Endothelial cell (in vitro differentiated cells): ENCODE measurements at regions not wholly inside any gene's neighbourhood (a gene's known extent, or its start where the extent isn't known, plus 50 kb on each side); places are given as distances from the start of the nearest gene placed in this dataset.
"Not testable (repeated sequence)": the region's sequence is repeated elsewhere in the genome, so short reads cannot be mapped to it uniquely, and the experiment has no call there.

Source experiments
- DNase-seq: peaks from one replicate; pipeline ENCODE4 v3.0.0; 2021; ENCODE audit warnings: low spot score
- H3K27ac Mint-ChIP-seq: one replicate; pipeline ENCODE4 v1.8.0; 2021; ENCODE audit warnings: mixed read lengths, inconsistent platforms; ENCODE audit not compliant: unreplicated experiment
- H3K27me3 Mint-ChIP-seq: one replicate; pipeline ENCODE4 v1.8.0; 2021; ENCODE audit warnings: mild to moderate bottlenecking, moderate library complexity, mixed read lengths, inconsistent platforms; ENCODE audit not compliant: unreplicated experiment
- H3K36me3 Mint-ChIP-seq: one replicate; pipeline ENCODE4 v1.8.0; 2021; ENCODE audit warnings: mild to moderate bottlenecking, low read depth, mixed read lengths, inconsistent platforms; ENCODE audit not compliant: unreplicated experiment
- H3K4me1 Mint-ChIP-seq: one replicate; pipeline ENCODE4 v1.8.0; 2021; ENCODE audit warnings: mild to moderate bottlenecking, mixed read lengths, inconsistent platforms; ENCODE audit not compliant: unreplicated experiment
- H3K4me3 Mint-ChIP-seq: one replicate; pipeline ENCODE4 v1.8.0; 2021; ENCODE audit warnings: mild to moderate bottlenecking, mixed read lengths, inconsistent platforms; ENCODE audit not compliant: unreplicated experiment
- H3K9me3 Mint-ChIP-seq: one replicate; pipeline ENCODE4 v1.8.0; 2021; ENCODE audit warnings: mixed read lengths, inconsistent platforms; ENCODE audit not compliant: unreplicated experiment
- TF ChIP-seq, protein P1 (sequence below): fragments of 200-600 bp; sonication (generic); IDR thresholded peaks from one replicate; pipeline ENCODE4 v1.5.0; 2021; ENCODE audit warnings: antibody characterized with exemption; ENCODE audit not compliant: unreplicated experiment

DNA sequence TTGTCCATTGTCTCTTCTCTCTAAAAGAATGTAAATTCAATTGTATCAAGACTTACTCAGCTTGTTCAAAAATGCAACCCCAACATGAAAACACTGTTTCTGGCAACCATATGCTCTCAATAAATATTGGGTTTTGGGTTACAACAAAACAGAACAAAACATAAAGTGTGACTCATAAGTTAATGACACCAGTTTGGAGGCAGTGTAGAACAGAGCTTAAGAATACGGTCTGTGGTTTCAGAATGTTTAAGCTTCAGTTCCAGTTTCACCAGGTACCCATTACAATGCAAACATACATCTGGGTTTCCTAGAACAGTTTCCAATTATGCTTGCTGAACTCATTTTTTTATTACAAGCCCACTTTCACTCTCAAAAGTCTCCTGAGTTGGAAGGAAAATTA is 285.8 kb upstream of the PCDH9 start:
- TF ChIP-seq, protein P1, sequence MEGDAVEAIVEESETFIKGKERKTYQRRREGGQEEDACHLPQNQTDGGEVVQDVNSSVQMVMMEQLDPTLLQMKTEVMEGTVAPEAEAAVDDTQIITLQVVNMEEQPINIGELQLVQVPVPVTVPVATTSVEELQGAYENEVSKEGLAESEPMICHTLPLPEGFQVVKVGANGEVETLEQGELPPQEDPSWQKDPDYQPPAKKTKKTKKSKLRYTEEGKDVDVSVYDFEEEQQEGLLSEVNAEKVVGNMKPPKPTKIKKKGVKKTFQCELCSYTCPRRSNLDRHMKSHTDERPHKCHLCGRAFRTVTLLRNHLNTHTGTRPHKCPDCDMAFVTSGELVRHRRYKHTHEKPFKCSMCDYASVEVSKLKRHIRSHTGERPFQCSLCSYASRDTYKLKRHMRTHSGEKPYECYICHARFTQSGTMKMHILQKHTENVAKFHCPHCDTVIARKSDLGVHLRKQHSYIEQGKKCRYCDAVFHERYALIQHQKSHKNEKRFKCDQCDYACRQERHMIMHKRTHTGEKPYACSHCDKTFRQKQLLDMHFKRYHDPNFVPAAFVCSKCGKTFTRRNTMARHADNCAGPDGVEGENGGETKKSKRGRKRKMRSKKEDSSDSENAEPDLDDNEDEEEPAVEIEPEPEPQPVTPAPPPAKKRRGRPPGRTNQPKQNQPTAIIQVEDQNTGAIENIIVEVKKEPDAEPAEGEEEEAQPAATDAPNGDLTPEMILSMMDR = no peak

DNA sequence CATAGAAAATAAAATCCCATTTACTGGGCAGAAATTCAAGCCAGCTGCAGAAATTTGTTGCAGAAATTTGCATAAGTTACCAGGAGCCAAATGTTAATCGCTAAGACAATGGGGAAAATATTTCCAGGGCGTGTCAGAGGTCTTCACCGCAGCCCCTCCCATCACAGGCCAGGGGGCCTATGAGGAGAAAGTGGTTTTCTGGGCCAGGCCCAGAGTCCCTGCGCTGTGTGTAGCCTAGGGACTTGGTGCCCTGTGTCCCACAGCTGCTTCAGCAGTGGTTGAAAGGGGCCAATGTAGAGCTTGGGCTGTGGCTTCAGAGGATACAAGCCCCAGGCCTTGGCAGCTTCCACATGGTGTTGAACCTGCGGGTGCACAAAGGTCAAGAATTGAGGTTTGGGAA is 278.9 kb upstream of the PCDH9 start:
- TF ChIP-seq, protein P1 = no peak
- Mint-ChIP-seq H3K4me3 (no peak overlapping the region), H3K4me1 (no peaks in the 10 kb centered on the region), H3K27me3 (no peaks in the 10 kb centered on the region), H3K27ac (no peak overlapping the region), H3K9me3 (no peaks in the 10 kb centered on the region), H3K36me3 (no peaks in the 10 kb centered on the region)
- DNase-seq = no peak

More for the DNA sequence above, 285.8 kb upstream of the PCDH9 start:
- no peak overlapping the region for H3K27ac Mint-ChIP-seq
- no peaks in the 10 kb centered on the region for H3K36me3 Mint-ChIP-seq
- H3K27me3 Mint-ChIP-seq = no peaks in the 10 kb centered on the region
- no peak overlapping the region for H3K4me3 Mint-ChIP-seq
- H3K4me1 Mint-ChIP-seq = no peaks in the 10 kb centered on the region
- DNase-seq = no peak
- no peaks in the 10 kb centered on the region for H3K9me3 Mint-ChIP-seq

DNA sequence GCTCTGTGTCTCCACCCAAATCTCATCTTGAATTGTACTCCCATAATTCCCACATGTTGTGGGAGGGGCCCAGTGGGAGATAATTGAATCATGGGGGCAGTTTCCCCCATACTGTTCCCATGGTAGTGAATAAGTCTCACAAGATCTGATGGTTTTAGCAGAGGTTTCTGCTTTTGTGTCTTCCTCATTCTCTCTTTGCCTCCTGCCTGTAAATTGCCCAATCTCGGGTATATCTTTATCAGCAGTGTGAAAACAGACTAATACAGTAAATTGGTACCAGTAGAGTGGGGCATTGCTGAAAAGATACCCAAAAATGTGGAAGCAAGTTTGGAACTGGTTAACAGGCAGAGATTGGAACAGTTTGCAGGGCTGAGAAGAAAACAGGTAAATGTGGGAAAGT is 278.1 kb upstream of the PCDH9 start:
- not testable (repeated sequence) for H3K27me3 Mint-ChIP-seq, H3K4me3 Mint-ChIP-seq, H3K4me1 Mint-ChIP-seq, H3K9me3 Mint-ChIP-seq, H3K36me3 Mint-ChIP-seq, DNase-seq, H3K27ac Mint-ChIP-seq

- H3K27ac Mint-ChIP-seq = no peak overlapping the region
- H3K4me1 Mint-ChIP-seq = no peaks in the 10 kb centered on the region
- no peaks in the 10 kb centered on the region for H3K27me3 Mint-ChIP-seq
- no peaks in the 10 kb centered on the region for H3K9me3 Mint-ChIP-seq
- no peak overlapping the region for H3K4me3 Mint-ChIP-seq
- H3K36me3 Mint-ChIP-seq = no peaks in the 10 kb centered on the region
- no peak for DNase-seq
- TF ChIP-seq, protein P1 = no peak
Measured at GRCh38 chr13:67506407-67506806, 276.3 kb upstream of the PCDH9 start.

GRCh38 chr13:67505376-67505775 is 275.2 kb upstream of the PCDH9 start:
- no peaks in the 10 kb centered on the region for H3K27me3 Mint-ChIP-seq
- DNase-seq = no peak
- no peaks in the 10 kb centered on the region for H3K36me3 Mint-ChIP-seq
- H3K9me3 Mint-ChIP-seq = no peaks in the 10 kb centered on the region
- TF ChIP-seq, protein P1 = no peak
- H3K4me1 Mint-ChIP-seq = no peaks in the 10 kb centered on the region
- H3K27ac Mint-ChIP-seq = no peak overlapping the region
- no peak overlapping the region for H3K4me3 Mint-ChIP-seq

- Mint-ChIP-seq H3K4me1 (no peaks in the 10 kb centered on the region), H3K9me3 (no peaks in the 10 kb centered on the region), H3K4me3 (no peak overlapping the region), H3K27ac (no peak overlapping the region), H3K27me3 (no peaks in the 10 kb centered on the region), H3K36me3 (no peaks in the 10 kb centered on the region)
- TF ChIP-seq, protein P1 = no peak
- no peak for DNase-seq
Measured at GRCh38 chr13:67498948-67499347, 268.8 kb upstream of the PCDH9 start.
